ENCODE measurements at regions not wholly inside any gene's neighbourhood (a gene's known extent, or its start where the extent isn't known, plus 50 kb on each side); places are given as distances from the start of the nearest gene placed in this dataset.

DNA sequence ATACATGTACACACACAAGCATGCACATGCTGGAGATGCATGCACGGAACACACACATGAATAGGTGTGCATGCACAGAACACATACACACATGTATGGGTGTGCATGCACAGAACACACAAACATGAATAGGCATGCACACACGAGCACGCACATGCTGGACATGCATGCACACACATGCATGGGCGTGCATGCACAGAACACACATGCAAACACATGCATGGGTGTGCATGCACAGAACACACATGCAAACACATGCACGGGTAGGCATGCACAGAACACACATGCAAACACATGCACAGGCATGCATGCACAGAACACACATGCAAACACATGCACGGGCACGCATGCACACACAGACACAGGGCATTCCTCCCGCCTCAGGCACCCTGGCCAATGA is 382.3 kb downstream of the IRX2 start:
- Histone ChIP-seq H3K9me3 (no peaks in the 10 kb centered on the region), H3K4me1 (ENCODE audit: control insufficient read depth in 1 of 2, low read depth in 2 of 2) (no peaks in the 10 kb centered on the region), H3K27me3 (replicated peaks; ENCODE audit: insufficient read depth) (no peaks in the 10 kb centered on the region), H3K36me3 (no peaks in the 10 kb centered on the region), H3K4me3 (no peak overlapping the region), H3K27ac (no peak overlapping the region)
- ATAC-seq (ENCODE audit: insufficient number of reproducible peaks, low FRiP score, low read depth) (no peak), DNase-seq (ENCODE audit: low spot score) (no peak)
- TF ChIP-seq, protein P1, sequence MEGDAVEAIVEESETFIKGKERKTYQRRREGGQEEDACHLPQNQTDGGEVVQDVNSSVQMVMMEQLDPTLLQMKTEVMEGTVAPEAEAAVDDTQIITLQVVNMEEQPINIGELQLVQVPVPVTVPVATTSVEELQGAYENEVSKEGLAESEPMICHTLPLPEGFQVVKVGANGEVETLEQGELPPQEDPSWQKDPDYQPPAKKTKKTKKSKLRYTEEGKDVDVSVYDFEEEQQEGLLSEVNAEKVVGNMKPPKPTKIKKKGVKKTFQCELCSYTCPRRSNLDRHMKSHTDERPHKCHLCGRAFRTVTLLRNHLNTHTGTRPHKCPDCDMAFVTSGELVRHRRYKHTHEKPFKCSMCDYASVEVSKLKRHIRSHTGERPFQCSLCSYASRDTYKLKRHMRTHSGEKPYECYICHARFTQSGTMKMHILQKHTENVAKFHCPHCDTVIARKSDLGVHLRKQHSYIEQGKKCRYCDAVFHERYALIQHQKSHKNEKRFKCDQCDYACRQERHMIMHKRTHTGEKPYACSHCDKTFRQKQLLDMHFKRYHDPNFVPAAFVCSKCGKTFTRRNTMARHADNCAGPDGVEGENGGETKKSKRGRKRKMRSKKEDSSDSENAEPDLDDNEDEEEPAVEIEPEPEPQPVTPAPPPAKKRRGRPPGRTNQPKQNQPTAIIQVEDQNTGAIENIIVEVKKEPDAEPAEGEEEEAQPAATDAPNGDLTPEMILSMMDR (IDR thresholded peaks at IDR 0.05) = no peak

DNA sequence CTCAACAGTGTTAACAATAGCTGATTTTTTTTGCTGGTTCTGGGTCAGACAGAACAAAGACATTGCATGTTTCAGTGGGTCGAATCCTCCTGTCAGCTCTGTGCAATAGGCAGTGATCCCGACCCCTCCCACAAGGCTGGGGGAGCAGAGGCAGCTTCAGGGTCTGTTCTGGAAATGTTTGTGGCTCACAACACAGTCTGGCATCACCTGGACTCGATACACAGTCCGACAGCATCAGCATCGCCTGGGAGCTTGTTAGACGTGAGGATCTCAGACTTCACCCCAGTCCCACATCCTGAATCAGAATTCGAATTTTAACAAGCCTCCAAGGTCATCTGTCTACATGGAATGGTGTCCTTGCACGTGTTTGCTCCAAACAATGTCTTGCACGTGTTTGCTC is 384.7 kb downstream of the IRX2 start:
- TF ChIP-seq, protein P1 (IDR thresholded peaks at IDR 0.05) = no peak
- no peak for ATAC-seq (ENCODE audit: insufficient number of reproducible peaks, low FRiP score, low read depth)
- no peaks in the 10 kb centered on the region for H3K27me3 ChIP-seq (replicated peaks; ENCODE audit: insufficient read depth)
- H3K27ac ChIP-seq = no peak overlapping the region
- no peaks in the 10 kb centered on the region for H3K36me3 ChIP-seq
- no peaks in the 10 kb centered on the region for H3K9me3 ChIP-seq
- DNase-seq (ENCODE audit: low spot score) = no peak
- H3K4me1 ChIP-seq (ENCODE audit: control insufficient read depth in 1 of 2, low read depth in 2 of 2) = no peaks in the 10 kb centered on the region
- H3K4me3 ChIP-seq = no peak overlapping the region

DNA sequence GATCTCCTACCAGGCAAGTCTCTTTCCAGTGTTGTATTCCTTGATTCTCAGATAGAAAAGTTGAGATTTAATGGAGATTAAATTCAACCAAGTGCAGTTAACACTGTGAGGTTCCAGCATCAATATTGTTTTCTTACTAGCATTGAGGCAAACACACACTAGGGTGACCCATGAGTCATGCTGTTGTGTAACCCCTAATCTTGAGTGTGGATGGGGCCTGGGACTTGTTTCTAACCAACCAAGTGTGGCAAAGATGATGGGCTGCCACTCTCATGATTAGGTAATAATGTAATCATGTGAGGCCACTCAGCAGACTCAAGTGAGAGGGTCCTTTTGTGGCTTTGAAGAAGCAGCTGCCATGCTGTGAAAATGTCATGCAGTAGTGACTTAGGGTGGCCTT is 394.2 kb downstream of the IRX2 start:
- H3K4me3 ChIP-seq = no peak overlapping the region
- ATAC-seq (ENCODE audit: insufficient number of reproducible peaks, low FRiP score, low read depth) (no peak), DNase-seq (ENCODE audit: low spot score) (no peak)
- TF ChIP-seq, protein P1 (IDR thresholded peaks at IDR 0.05) = no peak
- H3K9me3 ChIP-seq = no peaks in the 10 kb centered on the region
- no peaks in the 10 kb centered on the region for H3K27me3 ChIP-seq (replicated peaks; ENCODE audit: insufficient read depth)
- no peaks in the 10 kb centered on the region for H3K4me1 ChIP-seq (ENCODE audit: control insufficient read depth in 1 of 2, low read depth in 2 of 2)
- no peaks in the 10 kb centered on the region for H3K36me3 ChIP-seq
- H3K27ac ChIP-seq = no peak overlapping the region

DNA sequence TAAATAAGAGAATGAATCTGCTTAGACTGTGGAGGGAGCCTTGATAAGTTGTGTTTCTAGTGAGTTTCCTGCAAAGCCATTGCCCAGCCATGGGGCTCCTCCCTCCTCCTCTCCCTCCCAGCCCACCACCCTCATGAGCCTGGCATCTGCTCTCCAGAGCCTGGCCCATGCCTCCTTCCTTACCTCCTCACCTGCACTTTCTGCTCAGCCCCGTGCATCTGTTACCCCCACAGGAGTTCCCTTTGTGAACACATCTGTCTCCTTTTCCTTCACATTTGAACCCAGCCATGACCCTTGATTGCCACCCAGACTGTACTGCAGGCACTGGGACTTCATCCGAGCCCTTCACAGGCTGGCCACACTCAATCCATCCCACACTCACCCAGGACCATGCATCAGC is 395.6 kb downstream of the IRX2 start:
- TF ChIP-seq, protein P1 (IDR thresholded peaks at IDR 0.05) = no peak
- Histone ChIP-seq H3K4me1 (ENCODE audit: control insufficient read depth in 1 of 2, low read depth in 2 of 2) (no peaks in the 10 kb centered on the region), H3K4me3 (no peak overlapping the region), H3K27ac (no peak overlapping the region), H3K27me3 (replicated peaks; ENCODE audit: insufficient read depth) (no peaks in the 10 kb centered on the region), H3K9me3 (no peaks in the 10 kb centered on the region), H3K36me3 (no peaks in the 10 kb centered on the region)
- DNase-seq (ENCODE audit: low spot score) = no peak
- ATAC-seq (ENCODE audit: insufficient number of reproducible peaks, low FRiP score, low read depth) = no peak

DNA sequence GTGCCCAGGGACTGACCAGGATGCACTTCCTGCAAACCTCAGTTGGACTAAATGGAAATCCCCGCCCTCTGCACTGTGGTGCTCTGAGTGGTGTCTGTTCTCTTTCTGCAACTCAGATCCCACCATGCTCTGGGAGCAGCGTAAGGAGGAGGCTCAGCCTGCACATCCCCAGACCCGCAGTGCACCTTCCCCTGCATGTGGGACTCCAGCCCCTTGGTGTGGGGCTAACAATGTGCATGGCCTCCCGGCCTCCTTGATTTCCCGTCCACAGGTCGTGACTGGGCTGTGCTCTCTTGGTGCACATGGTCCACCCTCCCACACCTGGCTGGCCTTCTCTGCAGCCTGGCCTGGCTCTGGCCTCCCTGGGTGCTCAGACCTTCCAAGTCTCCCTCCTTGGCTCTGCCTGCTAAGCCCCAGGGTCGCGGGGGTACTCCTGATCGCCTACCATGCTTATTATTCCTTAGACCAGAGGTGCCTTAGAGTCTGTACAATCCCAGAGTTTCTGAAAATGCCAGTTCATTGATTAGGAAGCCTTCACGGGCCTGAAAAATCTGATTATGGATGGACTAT is 397.5 kb downstream of the IRX2 start:
- Histone ChIP-seq H3K4me1 (ENCODE audit: control insufficient read depth in 1 of 2, low read depth in 2 of 2) (no peaks in the 10 kb centered on the region), H3K9me3 (no peaks in the 10 kb centered on the region), H3K27ac (no peak overlapping the region), H3K4me3 (no peak overlapping the region), H3K27me3 (replicated peaks; ENCODE audit: insufficient read depth) (no peaks in the 10 kb centered on the region), H3K36me3 (no peaks in the 10 kb centered on the region)
- DNase-seq (ENCODE audit: low spot score) (no peak), ATAC-seq (ENCODE audit: insufficient number of reproducible peaks, low FRiP score, low read depth) (no peak)
- TF ChIP-seq, protein P1 (IDR thresholded peaks at IDR 0.05) = no peak
